Stomach (tissue), 8 donors: ENCODE measurements at regions not wholly inside any gene's neighbourhood (a gene's known extent, or its start where the extent isn't known, plus 50 kb on each side); places are given as distances from the start of the nearest gene placed in this dataset.

ENCODE experiments used
- DNase-seq, 2 donors: peaks; one replicate each; pipeline versions ENCODE4 v3.0.0 to v3.0.0-alpha.2; 2013 to 2019
- H3K27ac ChIP-seq, 5 donors: fragments of 200-600 bp in 4 of 5; sonication (generic) in 4 of 5; one replicate each; pipeline ENCODE4 v1.5.1; 2013 to 2019; ENCODE audit warnings: mild to moderate bottlenecking in 1 of 5, moderate library complexity in 1 of 5
- H3K27me3 ChIP-seq, 3 donors: fragments of 200-600 bp; sonication (generic); one replicate each; pipeline ENCODE4 v1.5.1; 2017 to 2019; ENCODE audit warnings: mixed run types in 1 of 3
- H3K36me3 ChIP-seq, 4 donors: fragments of 200-600 bp; sonication (generic); 1 replicate in 3 of 4; 2 replicates in 1 of 4; pipeline ENCODE4 v1.5.1; 2016 to 2019
- H3K4me1 ChIP-seq, 4 donors: fragments of 200-600 bp; sonication (generic); one replicate each; pipeline ENCODE4 v1.5.1; 2016 to 2019
- H3K4me3 ChIP-seq, 4 donors: fragments of 200-600 bp; sonication (generic) in 3 of 4; one replicate each; pipeline ENCODE4 v1.5.1; 2016 to 2019; ENCODE audit warnings: mild to moderate bottlenecking in 1 of 4
- H3K9me3 ChIP-seq, 4 donors: fragments of 200-600 bp; sonication (generic); one replicate each; pipeline ENCODE4 v1.5.1; 2016 to 2019
- EP300 ChIP-seq: sonication (generic); formaldehyde crosslinking; IDR thresholded peaks from one replicate; pipeline ENCODE4 v1.6.1; 2017; ENCODE audit warnings: antibody characterized with exemption
- POLR2A ChIP-seq, 4 donors: fragments of 450-650 bp; IDR thresholded peaks; one replicate each; pipeline ENCODE4 v1.6.1; 2016; ENCODE audit warnings: antibody characterized with exemption in 4 of 4, control low read depth in 2 of 4, mild to moderate bottlenecking in 1 of 4, moderate library complexity in 1 of 4
- POLR2AphosphoS5 ChIP-seq, 3 donors: sonication (generic); formaldehyde crosslinking; IDR thresholded peaks; one replicate each; pipeline ENCODE4 v1.6.1; 2016; ENCODE audit warnings: antibody characterized with exemption in 3 of 3
- WGBS, 5 donors: extraction: QIAGEN DNeasy Blood & Tissue Kit in 3 of 5; methylation state at CpG; one replicate each; pipeline versions ENCODE4 v1.1.5 to v1.1.7; 2013 to 2018; 5-methylcytosine and 5-hydroxymethylcytosine counted together
- intact Hi-C: fragments of 100-400 bp; cut with DNase I; formaldehyde crosslinking; loops from one replicate; pipeline ENCODE4 v1.15.1; 2023; ENCODE audit warnings: low total_unique reads
- TF ChIP-seq, protein P1 (sequence below), 7 experiments: fragments of 450-650 bp in 4 of 7; fragments of 200-600 bp in 3 of 7; sonication (generic) in 3 of 7; IDR thresholded peaks; one replicate each; pipeline ENCODE4 v1.5.1; 2016 to 2019; ENCODE audit warnings: antibody characterized with exemption in 7 of 7, control low read depth in 2 of 7, mild to moderate bottlenecking in 1 of 7
- donor health status: healthy with polysubstance abuse.
- donor health status: Bipolar disorder and iron deficiency.
- donor health status: healthy.

DNA sequence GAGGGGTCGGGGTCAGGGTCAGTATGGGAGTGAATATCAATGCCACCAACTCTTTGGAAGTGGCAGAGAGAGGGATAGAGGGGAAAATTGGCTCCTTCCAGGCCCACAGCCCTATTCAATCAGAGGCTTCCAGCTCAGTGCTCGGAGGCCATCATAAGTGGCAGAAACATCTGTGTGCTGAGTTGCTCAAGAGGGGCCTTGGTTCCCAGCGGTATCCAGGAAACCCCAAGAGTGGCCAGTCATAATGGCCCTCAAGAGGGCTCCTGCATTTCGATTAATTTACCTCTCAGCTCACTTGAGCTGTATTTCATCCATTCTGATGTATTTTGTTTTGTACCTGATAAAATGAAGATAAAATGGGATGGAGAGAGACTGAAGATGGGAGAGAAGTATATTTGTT, 154.3 kb upstream of the EOLA2 start:
- intact Hi-C loops, result no loop called here
- no peak overlapping the region for H3K27ac ChIP-seq
- TF ChIP-seq POLR2A (IDR thresholded peaks at IDR 0.05) (no peak), EP300 (no peak), POLR2AphosphoS5 (IDR thresholded peaks at IDR 0.05) (no peak)
- TF ChIP-seq, protein P1, sequence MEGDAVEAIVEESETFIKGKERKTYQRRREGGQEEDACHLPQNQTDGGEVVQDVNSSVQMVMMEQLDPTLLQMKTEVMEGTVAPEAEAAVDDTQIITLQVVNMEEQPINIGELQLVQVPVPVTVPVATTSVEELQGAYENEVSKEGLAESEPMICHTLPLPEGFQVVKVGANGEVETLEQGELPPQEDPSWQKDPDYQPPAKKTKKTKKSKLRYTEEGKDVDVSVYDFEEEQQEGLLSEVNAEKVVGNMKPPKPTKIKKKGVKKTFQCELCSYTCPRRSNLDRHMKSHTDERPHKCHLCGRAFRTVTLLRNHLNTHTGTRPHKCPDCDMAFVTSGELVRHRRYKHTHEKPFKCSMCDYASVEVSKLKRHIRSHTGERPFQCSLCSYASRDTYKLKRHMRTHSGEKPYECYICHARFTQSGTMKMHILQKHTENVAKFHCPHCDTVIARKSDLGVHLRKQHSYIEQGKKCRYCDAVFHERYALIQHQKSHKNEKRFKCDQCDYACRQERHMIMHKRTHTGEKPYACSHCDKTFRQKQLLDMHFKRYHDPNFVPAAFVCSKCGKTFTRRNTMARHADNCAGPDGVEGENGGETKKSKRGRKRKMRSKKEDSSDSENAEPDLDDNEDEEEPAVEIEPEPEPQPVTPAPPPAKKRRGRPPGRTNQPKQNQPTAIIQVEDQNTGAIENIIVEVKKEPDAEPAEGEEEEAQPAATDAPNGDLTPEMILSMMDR (IDR thresholded peaks at IDR 0.05), result no peak
- no peak overlapping the region for H3K4me3 ChIP-seq
- no peaks in the 10 kb centered on the region for H3K4me1 ChIP-seq
- 49 to 90% (median 84%) methylated on average over 4 of the region's 4 CpGs for WGBS, 5 donors
- H3K27me3 ChIP-seq, result no peaks in the 10 kb centered on the region
- H3K36me3 ChIP-seq, result no peaks in the 10 kb centered on the region
- no peaks in the 10 kb centered on the region for H3K9me3 ChIP-seq
- DNase-seq, result peak in 1 of 2 donors; percentile 18

DNA sequence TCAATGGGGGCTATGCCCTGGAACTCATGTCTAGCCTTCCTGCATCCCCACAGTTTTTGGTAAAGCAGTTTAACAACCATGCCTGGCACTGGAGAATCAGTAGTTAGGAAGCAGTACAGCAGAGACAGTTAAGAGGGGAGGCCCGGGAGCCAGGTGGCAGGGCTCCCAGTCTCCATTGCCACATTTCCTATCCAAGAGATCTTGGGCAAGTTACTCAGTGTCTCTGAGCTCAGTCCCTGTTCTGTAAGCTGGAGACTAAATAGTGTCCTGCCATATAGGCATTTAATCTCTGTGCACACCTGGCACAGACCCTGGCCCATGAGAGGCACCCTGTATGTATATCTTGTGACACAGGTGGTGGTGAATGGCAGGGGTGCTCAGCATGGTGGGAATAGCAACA, 156.1 kb upstream of the EOLA2 start:
- H3K9me3 ChIP-seq, result no peaks in the 10 kb centered on the region
- DNase-seq, result no peak
- WGBS, 5 donors, result 56 to 90% (median 71%) methylated on average over 1 of the region's 1 CpG; no CpG with 5 or more reads in 1 of the 5 donors
- intact Hi-C loops, result no loop called here
- H3K4me1 ChIP-seq, result no peaks in the 10 kb centered on the region
- TF ChIP-seq POLR2AphosphoS5 (IDR thresholded peaks at IDR 0.05) (no peak), EP300 (no peak), POLR2A (IDR thresholded peaks at IDR 0.05) (no peak)
- TF ChIP-seq, protein P1 (IDR thresholded peaks at IDR 0.05), result no peak
- H3K36me3 ChIP-seq, result no peaks in the 10 kb centered on the region
- H3K4me3 ChIP-seq, result no peak overlapping the region
- no peak overlapping the region for H3K27ac ChIP-seq
- H3K27me3 ChIP-seq, result no peaks in the 10 kb centered on the region

DNA sequence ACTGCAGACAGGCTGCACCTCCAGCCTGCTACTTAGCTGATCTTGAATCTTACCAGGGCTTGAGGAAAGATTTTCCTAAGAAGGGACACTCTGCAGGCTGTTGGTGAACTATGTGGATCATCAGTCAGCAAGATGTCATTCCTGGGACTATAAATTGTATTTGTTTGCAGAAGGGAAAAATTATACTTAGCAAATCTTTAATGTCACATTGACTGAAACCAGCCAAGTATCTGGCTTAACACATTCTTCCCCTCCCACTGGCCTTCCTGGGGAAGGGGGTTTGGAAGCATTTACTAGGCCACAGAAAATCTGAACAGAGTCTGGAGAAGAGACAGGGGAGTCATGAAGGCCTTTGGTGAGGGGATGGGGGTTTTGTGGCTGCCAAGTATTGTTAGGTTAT, 156.7 kb upstream of the EOLA2 start:
- H3K27me3 ChIP-seq, result no peaks in the 10 kb centered on the region
- no peak overlapping the region for H3K4me3 ChIP-seq
- intact Hi-C loops, result no loop called here
- H3K4me1 ChIP-seq, result no peaks in the 10 kb centered on the region
- H3K36me3 ChIP-seq, result no peaks in the 10 kb centered on the region
- no peak for DNase-seq
- TF ChIP-seq POLR2A (IDR thresholded peaks at IDR 0.05) (no peak), EP300 (no peak), POLR2AphosphoS5 (IDR thresholded peaks at IDR 0.05) (no peak)
- TF ChIP-seq, protein P1 (IDR thresholded peaks at IDR 0.05), result no peak
- H3K27ac ChIP-seq, result no peak overlapping the region
- no peaks in the 10 kb centered on the region for H3K9me3 ChIP-seq

DNA sequence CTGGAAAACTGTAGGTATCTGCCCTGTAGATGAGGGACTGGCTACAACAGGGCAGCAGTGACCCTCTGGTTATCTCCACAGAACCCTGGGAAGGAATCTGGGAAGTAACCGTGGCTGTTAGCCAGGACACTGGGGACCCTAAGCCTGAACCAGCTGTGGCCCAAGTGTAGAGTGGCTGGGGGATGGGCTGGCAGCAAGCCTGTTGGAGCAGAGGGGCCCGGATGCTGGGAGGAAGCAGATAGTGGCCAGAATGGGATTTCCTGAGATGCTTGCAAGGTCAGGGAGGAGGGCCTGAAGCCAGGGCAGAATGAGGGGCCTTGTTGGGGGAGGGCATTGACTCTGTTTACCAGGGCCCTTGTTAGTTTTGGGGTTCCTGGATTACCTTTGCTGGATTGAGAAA, 161.0 kb upstream of the EOLA2 start:
- H3K27ac ChIP-seq, result no peak overlapping the region
- DNase-seq, result no peak
- H3K9me3 ChIP-seq, result peaks cover 0 to 7% (median 3%) of the 10 kb centered on the region in 4 donors
- H3K4me1 ChIP-seq, result no peaks in the 10 kb centered on the region
- H3K27me3 ChIP-seq, result no peaks in the 10 kb centered on the region
- TF ChIP-seq POLR2A (IDR thresholded peaks at IDR 0.05), result no peak
- no peaks in the 10 kb centered on the region for H3K36me3 ChIP-seq
- intact Hi-C loops, result no loop called here
- H3K4me3 ChIP-seq, result no peak overlapping the region
- 17 to 72% (median 50%) methylated on average over 1 to 2 of the region's 2 CpGs for WGBS, 5 donors

DNA sequence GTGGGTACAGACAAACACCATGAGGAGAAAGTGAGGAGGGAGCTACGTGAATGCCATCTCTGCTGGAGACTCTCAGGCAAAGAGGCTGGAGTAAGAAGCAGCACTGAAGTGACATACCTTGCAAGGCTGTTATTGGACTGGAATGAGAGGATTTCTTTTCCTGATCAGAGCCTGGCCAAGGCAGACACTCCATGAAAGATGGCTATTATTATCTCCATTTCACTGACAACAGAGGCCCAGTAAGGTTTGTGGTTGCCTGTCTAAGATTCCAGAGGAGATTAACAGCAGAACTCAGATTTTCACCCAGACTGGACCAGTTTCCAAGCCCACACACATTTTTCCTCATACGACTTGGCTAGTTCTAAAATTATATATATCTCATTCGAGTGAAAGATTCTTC, 162.0 kb upstream of the EOLA2 start:
- H3K36me3 ChIP-seq, result no peaks in the 10 kb centered on the region
- no peak overlapping the region for H3K4me3 ChIP-seq
- no peak overlapping the region for H3K27ac ChIP-seq
- H3K27me3 ChIP-seq, result no peaks in the 10 kb centered on the region
- DNase-seq, result no peak
- WGBS, 5 donors, result 68 to 85% (median 73%) methylated on average over 3 of the region's 3 CpGs
- no peaks in the 10 kb centered on the region for H3K4me1 ChIP-seq
- no peak for TF ChIP-seq EP300
- TF ChIP-seq, protein P1 (IDR thresholded peaks at IDR 0.05), result no peak
- no peak for TF ChIP-seq POLR2AphosphoS5 (IDR thresholded peaks at IDR 0.05)
- no peak for TF ChIP-seq POLR2A (IDR thresholded peaks at IDR 0.05)
- intact Hi-C loops, result no loop called here
- peaks cover 0 to 7% (median 3%) of the 10 kb centered on the region in 4 donors for H3K9me3 ChIP-seq
